Muscle layer of colon (tissue), 2 donors: ENCODE measurements at regions not wholly inside any gene's neighbourhood (a gene's known extent, or its start where the extent isn't known, plus 50 kb on each side); places are given as distances from the start of the nearest gene placed in this dataset.

Source experiments
- H3K27ac ChIP-seq: one replicate; pipeline ENCODE4 v1.7.0; 2013; ENCODE audit warnings: low read depth, mild to moderate bottlenecking, low read length, moderate library complexity
- H3K27me3 ChIP-seq, 2 donors: one replicate each; pipeline ENCODE4 v1.7.0; 2013; ENCODE audit warnings: low read length in 2 of 2, mild to moderate bottlenecking in 2 of 2; ENCODE audit not compliant: insufficient read depth in 2 of 2, control insufficient read depth in 1 of 2
- H3K36me3 ChIP-seq: one replicate; pipeline ENCODE4 v1.7.0; 2013; ENCODE audit warnings: mild to moderate bottlenecking, low read length; ENCODE audit not compliant: insufficient read depth
- H3K4me1 ChIP-seq: one replicate; pipeline ENCODE4 v1.7.0; 2013; ENCODE audit warnings: mild to moderate bottlenecking, low read length; ENCODE audit not compliant: insufficient read depth
- H3K4me3 ChIP-seq, 2 donors: one replicate each; pipeline ENCODE4 v1.7.0; 2013; ENCODE audit warnings: low read length in 2 of 2, low read depth in 1 of 2, mild to moderate bottlenecking in 1 of 2, moderate library complexity in 1 of 2
- H3K9ac ChIP-seq: one replicate; pipeline ENCODE4 v1.7.0; 2013; ENCODE audit warnings: low read length
- H3K9me3 ChIP-seq: one replicate; pipeline ENCODE4 v1.7.0; 2013; ENCODE audit warnings: mild to moderate bottlenecking, low read length
- donor health status: abdominal sarcoma.
- donor health status: Adenocarcinoma of cecum.

DNA sequence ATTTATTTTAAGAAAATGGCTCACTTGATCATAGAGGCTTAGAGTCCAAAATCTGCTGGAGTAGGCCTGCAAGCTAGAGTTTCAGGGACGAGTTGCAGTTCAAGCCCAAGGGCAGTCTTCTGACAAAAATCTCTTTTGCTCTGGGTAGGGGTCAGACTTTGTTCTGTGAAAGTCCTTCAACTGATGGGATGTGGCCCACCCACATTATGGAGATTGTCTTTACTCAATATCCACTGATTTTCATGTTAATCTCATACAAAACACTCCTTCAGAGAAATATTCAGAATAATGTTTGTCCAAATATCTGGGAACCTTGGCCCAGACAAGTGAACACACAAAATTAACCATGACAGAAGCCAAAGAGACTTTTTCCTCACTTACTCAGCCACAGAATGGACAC, 98.6 kb upstream of the RSPO3 start:
- H3K27me3 ChIP-seq = no peaks in the 10 kb centered on the region
- peaks cover 15% of the 10 kb centered on the region for H3K4me1 ChIP-seq
- H3K9ac ChIP-seq = no peak overlapping the region
- no peak overlapping the region for H3K4me3 ChIP-seq
- H3K9me3 ChIP-seq = no peaks in the 10 kb centered on the region
- H3K27ac ChIP-seq = no peak overlapping the region
- H3K36me3 ChIP-seq = no peaks in the 10 kb centered on the region

DNA sequence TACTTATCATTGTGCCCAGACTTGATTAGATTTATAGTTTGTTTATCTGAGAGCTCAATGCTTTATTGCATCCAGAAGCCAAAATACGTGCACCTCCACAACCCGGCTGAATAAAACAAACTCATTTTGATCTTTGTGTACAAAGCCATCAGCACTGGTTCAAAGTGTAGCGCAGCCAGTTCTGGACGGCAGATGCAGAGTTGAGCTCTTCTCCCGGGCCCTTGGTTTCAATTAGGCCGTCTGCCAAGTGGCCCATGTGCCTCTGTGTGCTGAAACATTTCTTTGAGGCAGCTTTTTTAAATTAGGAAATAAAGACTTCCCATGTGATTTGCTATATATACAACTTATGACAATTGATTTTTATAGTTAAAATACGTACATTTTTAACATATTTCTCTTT, 96.2 kb upstream of the RSPO3 start:
- Histone ChIP-seq H3K27ac (no peak overlapping the region), H3K36me3 (no peaks in the 10 kb centered on the region), H3K4me1 (peaks cover 15% of the 10 kb centered on the region), H3K4me3 (no peak overlapping the region), H3K27me3 (no peaks in the 10 kb centered on the region), H3K9me3 (no peaks in the 10 kb centered on the region), H3K9ac (no peak overlapping the region)

DNA sequence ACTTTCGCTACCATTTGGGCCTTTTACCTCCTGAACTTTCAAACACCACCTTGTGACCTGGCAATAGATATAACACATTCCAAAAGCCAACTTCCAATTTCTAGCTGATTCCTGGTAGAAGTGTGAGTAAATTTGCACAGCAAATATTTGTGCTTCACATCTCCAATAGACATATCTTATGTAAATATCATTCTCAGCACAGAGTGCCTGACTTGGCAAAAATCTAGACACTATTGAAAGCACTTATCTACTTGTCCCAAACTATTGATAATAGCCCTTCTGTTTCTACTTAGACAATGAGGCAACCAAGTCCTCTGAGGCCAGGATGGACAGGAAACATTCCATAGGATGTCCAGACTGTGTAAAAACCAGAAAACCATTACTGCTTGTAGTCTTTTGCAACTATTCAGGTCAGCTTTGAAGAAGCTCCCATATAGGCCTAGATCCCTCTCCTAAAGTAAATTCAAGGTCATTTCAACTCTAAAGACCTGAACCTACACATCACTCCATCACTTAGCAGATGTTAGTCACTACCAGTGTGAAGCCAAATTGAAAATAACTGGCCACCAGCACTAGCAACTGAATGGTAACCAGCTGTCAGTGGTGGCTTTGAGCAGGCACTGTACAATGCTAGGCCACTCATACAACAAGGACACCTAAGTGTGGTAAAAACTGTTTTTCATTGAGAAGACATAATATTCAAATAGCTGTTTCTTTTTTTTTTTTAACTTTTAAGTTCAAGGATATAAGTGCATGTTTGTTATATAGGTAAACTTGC, 95.3 kb upstream of the RSPO3 start:
- no peak overlapping the region for H3K27ac ChIP-seq
- H3K9me3 ChIP-seq = no peaks in the 10 kb centered on the region
- H3K4me3 ChIP-seq = no peak overlapping the region
- H3K36me3 ChIP-seq = no peaks in the 10 kb centered on the region
- no peak overlapping the region for H3K9ac ChIP-seq
- H3K27me3 ChIP-seq = no peaks in the 10 kb centered on the region
- peaks cover 15% of the 10 kb centered on the region for H3K4me1 ChIP-seq

DNA sequence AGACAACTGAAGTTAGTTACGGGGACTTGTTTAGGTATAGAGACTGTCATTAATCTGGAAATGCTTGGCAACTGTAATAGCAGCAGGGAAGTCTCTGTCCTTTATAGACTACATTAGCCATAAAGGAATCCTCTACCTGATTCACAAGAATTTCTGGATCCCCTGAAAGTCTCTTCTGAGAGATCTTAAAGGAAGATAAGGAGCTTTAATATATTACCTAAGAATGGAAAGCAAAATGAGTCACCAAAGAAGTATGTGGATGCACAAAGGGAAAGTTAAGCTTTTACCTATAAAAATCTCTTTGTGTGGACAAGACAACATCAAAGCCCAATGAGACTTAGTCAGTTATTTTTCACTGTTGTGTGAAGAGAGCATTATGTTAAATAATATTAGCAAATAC, 92.2 kb upstream of the RSPO3 start:
- Histone ChIP-seq H3K27ac (no peak overlapping the region), H3K4me3 (no peak overlapping the region), H3K4me1 (peaks cover 15% of the 10 kb centered on the region), H3K27me3 (no peaks in the 10 kb centered on the region), H3K9me3 (no peaks in the 10 kb centered on the region), H3K36me3 (no peaks in the 10 kb centered on the region), H3K9ac (no peak overlapping the region)

DNA sequence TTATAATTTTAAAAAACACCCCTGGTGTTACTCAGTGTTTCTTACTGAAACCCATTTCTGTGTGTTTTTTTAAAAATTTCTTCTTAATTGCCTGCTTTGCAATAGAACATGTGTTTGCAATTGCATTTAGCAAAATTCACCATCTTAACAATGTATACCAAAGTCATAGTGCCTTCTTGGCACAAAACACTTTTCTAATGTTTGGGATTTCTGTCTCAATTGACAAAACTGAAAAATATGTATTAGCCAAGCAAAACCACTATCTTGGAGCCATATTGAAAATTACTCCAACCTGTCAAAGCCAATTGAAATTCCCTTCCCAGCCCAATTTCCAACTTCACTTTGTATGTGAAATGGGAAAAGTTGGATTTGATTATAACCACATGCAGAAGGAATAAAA, 88.4 kb upstream of the RSPO3 start:
- Histone ChIP-seq H3K9me3 (no peaks in the 10 kb centered on the region), H3K27ac (no peak overlapping the region), H3K27me3 (no peaks in the 10 kb centered on the region), H3K9ac (no peak overlapping the region), H3K36me3 (no peaks in the 10 kb centered on the region), H3K4me3 (no peak overlapping the region), H3K4me1 (no peaks in the 10 kb centered on the region)

DNA sequence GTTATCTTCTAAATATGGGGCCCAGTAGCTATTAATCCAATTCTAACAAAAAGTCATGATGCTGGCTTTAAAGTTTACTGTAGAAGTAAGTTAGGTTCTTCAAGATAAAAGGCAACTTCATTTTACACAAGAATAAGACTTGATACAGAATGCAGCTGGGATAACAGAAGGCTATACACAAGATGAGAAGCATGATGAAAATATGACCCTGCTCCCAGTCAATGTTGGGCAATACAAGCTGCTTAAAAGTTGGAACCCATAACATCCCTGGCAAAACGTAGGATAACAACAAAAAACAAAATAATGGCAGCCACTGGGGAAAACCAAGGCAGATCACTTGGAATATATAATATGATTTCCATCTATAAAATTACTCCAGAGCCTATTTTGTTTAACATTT, 87.6 kb upstream of the RSPO3 start:
- H3K36me3 ChIP-seq = no peaks in the 10 kb centered on the region
- H3K27ac ChIP-seq = no peak overlapping the region
- no peaks in the 10 kb centered on the region for H3K27me3 ChIP-seq
- H3K9me3 ChIP-seq = no peaks in the 10 kb centered on the region
- no peak overlapping the region for H3K4me3 ChIP-seq
- no peak overlapping the region for H3K9ac ChIP-seq
- no peaks in the 10 kb centered on the region for H3K4me1 ChIP-seq

DNA sequence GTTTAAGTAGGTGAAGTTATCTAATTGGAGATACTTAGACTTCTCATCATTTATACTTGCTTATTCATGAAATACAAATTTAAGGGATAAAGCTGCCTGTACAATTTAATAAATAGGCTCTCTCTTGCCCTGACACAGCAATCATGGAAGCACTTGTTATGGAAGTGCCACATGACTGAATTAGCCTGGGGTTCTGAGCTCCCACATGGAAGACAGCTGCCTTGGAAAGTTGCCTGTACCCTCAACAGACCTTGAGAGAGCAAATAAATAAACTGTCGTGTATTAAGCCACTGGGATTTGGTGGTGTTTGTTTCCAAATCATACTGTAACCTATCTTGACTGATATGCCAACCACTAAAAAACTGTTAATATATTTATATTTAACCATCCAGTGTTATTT, 87.0 kb upstream of the RSPO3 start:
- Histone ChIP-seq H3K27ac (no peak overlapping the region), H3K27me3 (no peaks in the 10 kb centered on the region), H3K4me3 (no peak overlapping the region), H3K9me3 (no peaks in the 10 kb centered on the region), H3K36me3 (no peaks in the 10 kb centered on the region), H3K4me1 (no peaks in the 10 kb centered on the region), H3K9ac (no peak overlapping the region)

DNA sequence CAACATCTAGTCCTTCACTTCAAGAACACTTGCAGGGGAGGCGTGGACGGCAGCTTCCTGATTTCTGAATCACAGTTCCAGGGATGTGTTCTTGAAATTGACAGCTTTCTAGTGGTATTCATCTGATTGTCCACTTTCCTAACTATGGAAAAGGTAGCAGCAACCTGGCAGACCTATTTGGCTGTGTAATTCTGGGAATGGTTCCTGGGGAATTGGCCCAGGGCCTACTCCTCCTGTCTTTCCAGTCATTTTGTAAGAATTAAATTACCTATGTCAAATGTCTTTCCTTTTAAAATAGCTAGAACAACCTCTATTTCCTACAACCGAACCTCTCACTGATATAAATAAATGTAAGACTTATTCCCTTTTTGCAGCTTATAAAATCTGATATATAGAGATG, 85.5 kb upstream of the RSPO3 start:
- Histone ChIP-seq H3K36me3 (no peaks in the 10 kb centered on the region), H3K9ac (no peak overlapping the region), H3K9me3 (no peaks in the 10 kb centered on the region), H3K4me1 (no peaks in the 10 kb centered on the region), H3K27me3 (no peaks in the 10 kb centered on the region), H3K4me3 (no peak overlapping the region), H3K27ac (no peak overlapping the region)

DNA sequence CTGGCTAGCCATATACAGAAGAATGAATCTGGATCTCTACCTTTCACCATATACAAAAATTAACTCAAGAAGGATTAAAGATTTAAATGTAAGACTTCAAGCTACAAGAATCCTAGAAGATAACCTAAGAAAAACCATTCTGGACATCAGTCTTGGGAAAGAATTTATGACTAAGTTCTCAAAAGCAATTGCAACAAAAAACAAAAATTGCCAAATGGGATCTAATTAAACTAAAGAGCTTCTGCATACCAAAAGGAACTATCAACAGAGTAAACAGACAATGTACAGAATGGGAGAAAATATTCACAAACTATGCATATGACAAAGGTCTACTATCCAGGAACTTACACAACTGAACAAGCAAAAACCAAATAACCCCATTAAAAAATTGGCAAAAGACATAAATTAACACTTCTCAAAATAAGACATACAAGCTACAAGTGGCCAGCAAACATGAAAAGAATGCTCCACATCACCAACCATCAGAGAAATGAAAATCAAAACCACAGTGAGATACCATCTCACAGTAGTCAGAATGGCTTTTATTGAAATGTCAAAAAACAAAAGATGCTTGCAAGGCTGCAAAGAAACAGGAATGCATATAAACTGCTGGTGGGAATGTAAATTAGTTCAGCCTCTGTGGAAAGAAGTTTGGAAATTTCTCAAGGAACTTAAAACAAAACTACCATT, 66.8 kb upstream of the RSPO3 start:
- H3K27me3 ChIP-seq = no peaks in the 10 kb centered on the region
- no peak overlapping the region for H3K4me3 ChIP-seq
- H3K36me3 ChIP-seq = no peaks in the 10 kb centered on the region

DNA sequence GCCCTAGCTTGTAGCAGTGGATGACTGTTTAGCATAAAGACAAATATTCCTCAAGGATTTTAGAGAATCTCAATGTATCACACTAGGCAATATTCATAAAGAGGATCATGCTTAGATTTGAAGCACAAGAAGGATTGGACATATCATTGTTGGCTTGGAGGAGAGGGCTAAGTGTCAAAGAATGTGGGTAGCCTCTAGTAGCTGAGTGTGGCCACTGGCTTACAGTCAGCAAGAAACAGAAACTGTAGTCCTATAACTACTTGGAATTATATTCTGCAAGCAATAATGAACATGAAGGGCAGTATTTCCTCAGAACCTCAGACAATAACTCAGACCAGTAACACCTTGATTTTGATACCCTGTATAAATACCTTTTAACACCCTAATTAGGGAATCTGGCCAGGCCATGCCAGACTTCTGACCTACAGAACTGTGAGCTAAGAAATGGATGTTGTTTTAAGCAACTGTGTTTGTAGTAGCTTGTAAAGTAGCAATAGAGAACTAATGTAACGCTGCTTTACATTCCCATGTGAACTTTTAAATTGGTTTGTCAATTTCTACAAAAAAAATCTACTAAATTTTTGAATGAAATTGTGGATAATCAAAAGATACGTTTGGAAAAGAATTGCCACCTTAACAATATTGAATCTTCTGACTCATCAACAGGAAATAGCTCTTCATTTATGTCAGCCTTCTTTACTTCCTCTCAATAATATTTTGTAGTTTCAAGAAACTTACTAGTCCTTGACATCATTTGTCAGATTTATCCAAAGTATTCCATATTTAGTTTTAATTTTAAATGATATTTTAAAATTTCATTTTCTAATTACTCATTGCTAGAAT, 65.2 kb upstream of the RSPO3 start:
- Histone ChIP-seq H3K4me3 (no peak overlapping the region), H3K9ac (no peak overlapping the region), H3K4me1 (no peaks in the 10 kb centered on the region), H3K27ac (no peak overlapping the region), H3K27me3 (no peaks in the 10 kb centered on the region), H3K9me3 (no peaks in the 10 kb centered on the region), H3K36me3 (no peaks in the 10 kb centered on the region)

More for the DNA sequence above, 66.8 kb upstream of the RSPO3 start:
- no peaks in the 10 kb centered on the region for H3K9me3 ChIP-seq
- no peak overlapping the region for H3K27ac ChIP-seq
- H3K4me1 ChIP-seq = no peaks in the 10 kb centered on the region
- no peak overlapping the region for H3K9ac ChIP-seq

DNA sequence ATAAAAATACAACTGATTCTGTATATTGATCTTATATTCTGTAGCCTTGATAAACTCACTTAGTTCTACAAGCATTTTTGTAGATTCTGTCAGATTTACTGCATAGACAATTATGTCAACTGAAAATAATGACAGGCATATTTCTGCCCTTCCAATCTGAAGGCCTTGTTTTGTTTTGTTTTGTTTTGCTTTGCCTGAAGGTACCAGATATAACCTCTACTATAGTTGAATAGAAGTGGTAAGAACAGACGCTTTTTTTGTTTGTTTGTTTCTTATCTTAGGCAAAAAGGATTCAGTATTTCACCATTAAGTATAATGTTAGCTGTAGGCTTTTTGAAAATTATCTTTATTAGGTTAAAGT, 64.6 kb upstream of the RSPO3 start:
- H3K36me3 ChIP-seq = no peaks in the 10 kb centered on the region
- no peak overlapping the region for H3K27ac ChIP-seq
- no peaks in the 10 kb centered on the region for H3K4me1 ChIP-seq
- H3K4me3 ChIP-seq = no peak overlapping the region
- no peaks in the 10 kb centered on the region for H3K9me3 ChIP-seq
- no peaks in the 10 kb centered on the region for H3K27me3 ChIP-seq
- H3K9ac ChIP-seq = no peak overlapping the region
